ENCODE measurements at regions not wholly inside any gene's neighbourhood (a gene's known extent, or its start where the extent isn't known, plus 50 kb on each side); places are given as distances from the start of the nearest gene placed in this dataset.
A peak's percentile ranks its signal among the peaks of the same experiment; 100 is the strongest.

DNA sequence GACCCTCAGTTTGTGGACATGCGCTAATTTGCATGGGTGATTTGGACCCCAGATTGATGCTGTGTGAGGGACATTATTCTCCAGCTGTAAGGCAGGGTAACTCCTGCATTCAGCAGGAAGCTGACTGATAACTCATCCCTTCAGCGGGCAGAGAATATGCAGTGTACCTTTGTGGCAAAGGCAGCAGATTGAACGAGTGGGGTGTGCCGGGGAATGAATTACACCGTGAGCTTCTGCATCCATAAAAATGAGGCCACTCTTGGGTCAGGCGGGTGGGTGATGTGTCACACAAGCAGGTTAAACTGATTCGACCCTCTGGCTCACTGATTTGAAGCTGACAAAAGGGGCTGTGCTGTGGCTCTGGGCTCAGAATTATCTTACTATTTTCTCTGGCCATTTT is 128.9 kb upstream of the PMFBP1 start:
- TF ChIP-seq POLR2AphosphoS5 (IDR thresholded peaks at IDR 0.05) (peak; percentile 77), RAD21 (conservative IDR thresholded peaks at IDR 0.05) (peak; percentile 19), TAF1 (IDR thresholded peaks at IDR 0.05; ENCODE audit: low read depth) (no peak)
- TF ChIP-seq, protein P1, sequence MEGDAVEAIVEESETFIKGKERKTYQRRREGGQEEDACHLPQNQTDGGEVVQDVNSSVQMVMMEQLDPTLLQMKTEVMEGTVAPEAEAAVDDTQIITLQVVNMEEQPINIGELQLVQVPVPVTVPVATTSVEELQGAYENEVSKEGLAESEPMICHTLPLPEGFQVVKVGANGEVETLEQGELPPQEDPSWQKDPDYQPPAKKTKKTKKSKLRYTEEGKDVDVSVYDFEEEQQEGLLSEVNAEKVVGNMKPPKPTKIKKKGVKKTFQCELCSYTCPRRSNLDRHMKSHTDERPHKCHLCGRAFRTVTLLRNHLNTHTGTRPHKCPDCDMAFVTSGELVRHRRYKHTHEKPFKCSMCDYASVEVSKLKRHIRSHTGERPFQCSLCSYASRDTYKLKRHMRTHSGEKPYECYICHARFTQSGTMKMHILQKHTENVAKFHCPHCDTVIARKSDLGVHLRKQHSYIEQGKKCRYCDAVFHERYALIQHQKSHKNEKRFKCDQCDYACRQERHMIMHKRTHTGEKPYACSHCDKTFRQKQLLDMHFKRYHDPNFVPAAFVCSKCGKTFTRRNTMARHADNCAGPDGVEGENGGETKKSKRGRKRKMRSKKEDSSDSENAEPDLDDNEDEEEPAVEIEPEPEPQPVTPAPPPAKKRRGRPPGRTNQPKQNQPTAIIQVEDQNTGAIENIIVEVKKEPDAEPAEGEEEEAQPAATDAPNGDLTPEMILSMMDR (IDR thresholded peaks at IDR 0.05; ENCODE audit: poor library complexity, severe bottlenecking), result no peak
- TF ChIP-seq, protein P2, sequence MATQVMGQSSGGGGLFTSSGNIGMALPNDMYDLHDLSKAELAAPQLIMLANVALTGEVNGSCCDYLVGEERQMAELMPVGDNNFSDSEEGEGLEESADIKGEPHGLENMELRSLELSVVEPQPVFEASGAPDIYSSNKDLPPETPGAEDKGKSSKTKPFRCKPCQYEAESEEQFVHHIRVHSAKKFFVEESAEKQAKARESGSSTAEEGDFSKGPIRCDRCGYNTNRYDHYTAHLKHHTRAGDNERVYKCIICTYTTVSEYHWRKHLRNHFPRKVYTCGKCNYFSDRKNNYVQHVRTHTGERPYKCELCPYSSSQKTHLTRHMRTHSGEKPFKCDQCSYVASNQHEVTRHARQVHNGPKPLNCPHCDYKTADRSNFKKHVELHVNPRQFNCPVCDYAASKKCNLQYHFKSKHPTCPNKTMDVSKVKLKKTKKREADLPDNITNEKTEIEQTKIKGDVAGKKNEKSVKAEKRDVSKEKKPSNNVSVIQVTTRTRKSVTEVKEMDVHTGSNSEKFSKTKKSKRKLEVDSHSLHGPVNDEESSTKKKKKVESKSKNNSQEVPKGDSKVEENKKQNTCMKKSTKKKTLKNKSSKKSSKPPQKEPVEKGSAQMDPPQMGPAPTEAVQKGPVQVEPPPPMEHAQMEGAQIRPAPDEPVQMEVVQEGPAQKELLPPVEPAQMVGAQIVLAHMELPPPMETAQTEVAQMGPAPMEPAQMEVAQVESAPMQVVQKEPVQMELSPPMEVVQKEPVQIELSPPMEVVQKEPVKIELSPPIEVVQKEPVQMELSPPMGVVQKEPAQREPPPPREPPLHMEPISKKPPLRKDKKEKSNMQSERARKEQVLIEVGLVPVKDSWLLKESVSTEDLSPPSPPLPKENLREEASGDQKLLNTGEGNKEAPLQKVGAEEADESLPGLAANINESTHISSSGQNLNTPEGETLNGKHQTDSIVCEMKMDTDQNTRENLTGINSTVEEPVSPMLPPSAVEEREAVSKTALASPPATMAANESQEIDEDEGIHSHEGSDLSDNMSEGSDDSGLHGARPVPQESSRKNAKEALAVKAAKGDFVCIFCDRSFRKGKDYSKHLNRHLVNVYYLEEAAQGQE (IDR thresholded peaks at IDR 0.05; ENCODE audit: borderline replicate concordance), result no peak
